DMS53 treated with DMSO at 0.1 percent for 48 hours (cell line): ENCODE measurements at regions not wholly inside any gene's neighbourhood (a gene's known extent, or its start where the extent isn't known, plus 50 kb on each side); places are given as distances from the start of the nearest gene placed in this dataset.
A peak's percentile ranks its signal among the peaks of the same experiment; 100 is the strongest.

ENCODE experiments used
- DNase-seq: peaks from one replicate; lab custom pipeline; 2025; ENCODE audit not compliant: unreplicated experiment; lab: John Stamatoyannopoulos, UW

GRCh38 chr15:57821826-57822225 lies 115.3 kb downstream of the POLR2M start:
- no peak for DNase-seq

- DNase-seq = no peak
Measured at GRCh38 chr15:57823325-57823882, 116.9 kb downstream of the POLR2M start.

GRCh38 chr15:57824186-57824585 lies 117.7 kb downstream of the POLR2M start:
- DNase-seq = no peak

- DNase-seq = no peak
Measured at GRCh38 chr15:57827021-57827420, 120.5 kb downstream of the POLR2M start.

GRCh38 chr15:57827971-57828370 lies 121.5 kb downstream of the POLR2M start:
- DNase-seq = no peak

- no peak for DNase-seq
Measured at GRCh38 chr15:57832183-57832582, 125.7 kb downstream of the POLR2M start.

- DNase-seq = no peak
Measured at GRCh38 chr15:57835119-57835518, 128.6 kb downstream of the POLR2M start.

GRCh38 chr15:57849317-57849716 lies 142.8 kb downstream of the POLR2M start:
- DNase-seq = no peak

GRCh38 chr15:57854531-57854930 lies 148.0 kb downstream of the POLR2M start:
- no peak for DNase-seq

GRCh38 chr15:57857871-57858270 lies 151.4 kb downstream of the POLR2M start:
- DNase-seq = no peak

GRCh38 chr15:57859130-57859685 lies 152.7 kb downstream of the POLR2M start:
- no peak for DNase-seq

- peak; percentile 49 for DNase-seq
Measured at GRCh38 chr15:57861034-57861638, 154.6 kb downstream of the POLR2M start.

- DNase-seq = no peak
Measured at GRCh38 chr15:57861815-57862586, 155.5 kb downstream of the POLR2M start.

- DNase-seq = no peak
Measured at GRCh38 chr15:57862761-57863160, 156.2 kb downstream of the POLR2M start.

GRCh38 chr15:57865294-57865693 lies 158.8 kb downstream of the POLR2M start:
- no peak for DNase-seq

- DNase-seq = peak; percentile 45
Measured at GRCh38 chr15:57866149-57866736, 159.7 kb downstream of the POLR2M start.

GRCh38 chr15:57867970-57868798 lies 161.7 kb downstream of the POLR2M start:
- no peak for DNase-seq

GRCh38 chr15:57870667-57871066 lies 164.2 kb downstream of the POLR2M start:
- DNase-seq = no peak

GRCh38 chr15:57872281-57873030 lies 165.9 kb downstream of the POLR2M start:
- no peak for DNase-seq

GRCh38 chr15:57873564-57874209 lies 167.2 kb downstream of the POLR2M start:
- DNase-seq = no peak
